Coronary artery (tissue), 2 donors: ENCODE measurements at regions not wholly inside any gene's neighbourhood (a gene's known extent, or its start where the extent isn't known, plus 50 kb on each side); places are given as distances from the start of the nearest gene placed in this dataset.

Experiments
- DNase-seq: peaks from one replicate; pipeline ENCODE4 v3.0.0-alpha.2; 2017; ENCODE audit warnings: low spot score
- H3K27ac ChIP-seq, 2 donors: fragments of 200-600 bp; sonication (generic); one replicate each; pipeline ENCODE4 v1.5.1; 2016 to 2019
- H3K4me3 ChIP-seq: fragments of 200-600 bp; sonication (generic); 2 replicates; pipeline ENCODE4 v1.5.1; 2016; ENCODE audit warnings: mild to moderate bottlenecking, moderate library complexity
- CTCF ChIP-seq: fragments of 200-600 bp; sonication (generic); IDR thresholded peaks from one replicate; pipeline ENCODE4 v1.5.1; 2019; ENCODE audit warnings: antibody characterized with exemption

- Histone ChIP-seq H3K27ac (no peak overlapping the region), H3K4me3 (no peak overlapping the region)
- DNase-seq = no peak
- no peak for TF ChIP-seq CTCF
Measured at GRCh38 chr20:11329271-11329670, 588.4 kb upstream of the BTBD3 start.

- H3K4me3 ChIP-seq = no peak overlapping the region
- TF ChIP-seq CTCF = no peak
- no peak for DNase-seq
- no peak overlapping the region for H3K27ac ChIP-seq
Measured at GRCh38 chr20:11331096-11331495, 586.6 kb upstream of the BTBD3 start.

- Histone ChIP-seq H3K4me3 (no peak overlapping the region), H3K27ac (no peak overlapping the region)
- no peak for DNase-seq
- TF ChIP-seq CTCF = no peak
Measured at GRCh38 chr20:11332381-11332780, 585.3 kb upstream of the BTBD3 start.

- no peak for TF ChIP-seq CTCF
- no peak for DNase-seq
- Histone ChIP-seq H3K4me3 (no peak overlapping the region), H3K27ac (no peak overlapping the region)
Measured at GRCh38 chr20:11333634-11334033, 584.1 kb upstream of the BTBD3 start.

GRCh38 chr20:11337361-11338130 lies 580.1 kb upstream of the BTBD3 start:
- TF ChIP-seq CTCF = no peak
- Histone ChIP-seq H3K4me3 (no peak overlapping the region), H3K27ac (no peak overlapping the region)
- no peak for DNase-seq

- Histone ChIP-seq H3K4me3 (no peak overlapping the region), H3K27ac (no peak overlapping the region)
- no peak for DNase-seq
- TF ChIP-seq CTCF = no peak
Measured at GRCh38 chr20:11338496-11339306, 579.0 kb upstream of the BTBD3 start.

GRCh38 chr20:11344939-11345338 lies 572.8 kb upstream of the BTBD3 start:
- Histone ChIP-seq H3K4me3 (no peak overlapping the region), H3K27ac (no peak overlapping the region)
- no peak for TF ChIP-seq CTCF
- no peak for DNase-seq
